ENCODE measurements at regions not wholly inside any gene's neighbourhood (a gene's known extent, or its start where the extent isn't known, plus 50 kb on each side); places are given as distances from the start of the nearest gene placed in this dataset.

DNA sequence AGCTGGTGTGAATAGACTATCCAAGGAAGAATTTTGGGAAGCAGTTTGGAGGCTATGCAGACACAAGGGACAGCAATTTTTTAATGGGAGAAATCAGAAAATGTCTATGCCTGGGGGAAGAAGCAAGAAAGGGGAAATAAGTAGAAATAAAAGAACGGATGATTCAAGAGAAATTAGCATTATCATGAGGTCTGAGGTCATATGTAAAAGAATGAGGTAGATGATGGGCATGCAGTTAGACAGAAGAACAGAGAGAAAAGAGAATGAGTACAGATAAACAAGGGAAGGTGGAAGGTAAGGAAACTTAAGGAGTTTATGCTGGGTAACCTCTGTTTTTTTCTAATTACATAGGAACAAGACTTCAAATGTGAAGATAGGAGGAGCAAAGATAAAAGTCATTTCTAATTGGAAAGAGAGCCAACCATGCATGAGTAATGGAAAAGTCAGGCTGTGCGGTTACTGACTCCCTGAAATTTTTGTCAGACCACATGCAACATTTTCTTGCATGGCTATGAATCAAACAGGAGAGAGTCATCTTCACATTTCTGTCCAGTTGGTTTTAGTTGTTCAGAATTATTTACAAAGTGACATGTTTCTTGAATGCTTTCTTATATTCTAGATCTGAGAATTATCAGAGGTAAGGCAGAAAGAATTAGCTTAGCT, 101.0 kb upstream of the PIK3R1 start:
- ChIA-PET CTCF (no interaction called here), POLR2A (no interaction called here)
- no TSS peak for BruUV-seq (replicated peaks)
- no peaks in the 10 kb centered on the region for H4K20me1 ChIP-seq (replicated peaks; ENCODE audit: control insufficient read depth, extremely low read depth, insufficient read depth, low read length)
- no peaks in the 10 kb centered on the region for H3K9me3 ChIP-seq (replicated peaks; ENCODE audit: control insufficient read depth, insufficient read depth, low read length)
- no peaks in the 10 kb centered on the region for H3K36me3 ChIP-seq (ENCODE audit: control insufficient read depth in 2 of 2, extremely low read depth in 1 of 2, insufficient read depth in 2 of 2, low read length in 2 of 2)
- no peak overlapping the region for H3K4me2 ChIP-seq (ENCODE audit: insufficient read depth, low read length)
- dilution Hi-C loops (cut with MboI; ENCODE audit: extremely low pct_ligation_motif_present, low sequenced_read_pairs) (no loop called here), intact Hi-C loops (cut with micrococcal nuclease) (no loop called here)
- TF ChIP-seq POLR2AphosphoS5 (IDR thresholded peaks at IDR 0.05; ENCODE audit: insufficient read depth, low read depth, low read length) = no peak
- TF ChIP-seq, protein P1, sequence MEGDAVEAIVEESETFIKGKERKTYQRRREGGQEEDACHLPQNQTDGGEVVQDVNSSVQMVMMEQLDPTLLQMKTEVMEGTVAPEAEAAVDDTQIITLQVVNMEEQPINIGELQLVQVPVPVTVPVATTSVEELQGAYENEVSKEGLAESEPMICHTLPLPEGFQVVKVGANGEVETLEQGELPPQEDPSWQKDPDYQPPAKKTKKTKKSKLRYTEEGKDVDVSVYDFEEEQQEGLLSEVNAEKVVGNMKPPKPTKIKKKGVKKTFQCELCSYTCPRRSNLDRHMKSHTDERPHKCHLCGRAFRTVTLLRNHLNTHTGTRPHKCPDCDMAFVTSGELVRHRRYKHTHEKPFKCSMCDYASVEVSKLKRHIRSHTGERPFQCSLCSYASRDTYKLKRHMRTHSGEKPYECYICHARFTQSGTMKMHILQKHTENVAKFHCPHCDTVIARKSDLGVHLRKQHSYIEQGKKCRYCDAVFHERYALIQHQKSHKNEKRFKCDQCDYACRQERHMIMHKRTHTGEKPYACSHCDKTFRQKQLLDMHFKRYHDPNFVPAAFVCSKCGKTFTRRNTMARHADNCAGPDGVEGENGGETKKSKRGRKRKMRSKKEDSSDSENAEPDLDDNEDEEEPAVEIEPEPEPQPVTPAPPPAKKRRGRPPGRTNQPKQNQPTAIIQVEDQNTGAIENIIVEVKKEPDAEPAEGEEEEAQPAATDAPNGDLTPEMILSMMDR (IDR thresholded peaks at IDR 0.05; ENCODE audit: extremely low read depth in 1 of 2, insufficient read depth in 1 of 2, low read depth in 1 of 2, low read length in 2 of 2) = no peak
- no peak for TF ChIP-seq POLR2A (IDR thresholded peaks at IDR 0.05; ENCODE audit: low read depth, low read length)
- no peak for TF ChIP-seq MAX (IDR thresholded peaks at IDR 0.05; ENCODE audit: insufficient read depth, insufficient read length)
- no peak for TF ChIP-seq GATA2 (IDR thresholded peaks at IDR 0.05; ENCODE audit: insufficient read depth, insufficient read length, low read depth, low read length)
- no peak for TF ChIP-seq FOS (IDR thresholded peaks at IDR 0.05; ENCODE audit: borderline replicate concordance, insufficient read depth, low read length)
- TF ChIP-seq MYC (IDR thresholded peaks at IDR 0.05; ENCODE audit: low read depth, low read length) = no peak
- no peak for TF ChIP-seq JUN (IDR thresholded peaks at IDR 0.05; ENCODE audit: borderline replicate concordance, insufficient read depth, insufficient read length, low read depth)
- TF ChIP-seq EZH2 (IDR thresholded peaks at IDR 0.05; ENCODE audit: borderline replicate concordance, low read depth, low read length, severe bottlenecking) = no peak
- no peaks in the 10 kb centered on the region for H3K4me1 ChIP-seq (ENCODE audit: control insufficient read depth, extremely low read depth, insufficient read depth, low read length)
- no peak overlapping the region for H3K27ac ChIP-seq (ENCODE audit: insufficient read depth, low read depth, low read length)
- H3K4me3 ChIP-seq (replicated peaks in 1 of 3; ENCODE audit: insufficient read depth in 1 of 3, low read depth in 1 of 3, low read length in 3 of 3) = no peak overlapping the region
- H3K9ac ChIP-seq (replicated peaks; ENCODE audit: extremely low read depth, insufficient read depth, low read length) = no peak overlapping the region
- H3K9me1 ChIP-seq (replicated peaks; ENCODE audit: control insufficient read depth, extremely low read depth, insufficient read depth, low read length) = no peaks in the 10 kb centered on the region
- H3K27me3 ChIP-seq (ENCODE audit: control insufficient read depth in 2 of 2, insufficient read depth in 2 of 2, low read length in 2 of 2) = peaks cover 0 to 12% of the 10 kb centered on the region in 2 experiments
- H3K79me2 ChIP-seq (ENCODE audit: control insufficient read depth, insufficient read depth, low read length) = no peaks in the 10 kb centered on the region
- H2AFZ ChIP-seq (ENCODE audit: low read depth, low read length) = no peak overlapping the region
- FAIRE-seq (no peak), DNase-seq (ENCODE audit: low read depth, low spot score) (no peak)

Measured in endothelial cell of umbilical vein (primary cell).